Liver (tissue), 3 donors: ENCODE measurements at regions not wholly inside any gene's neighbourhood (a gene's known extent, or its start where the extent isn't known, plus 50 kb on each side); places are given as distances from the start of the nearest gene placed in this dataset.

ENCODE experiments used
- ATF3 ChIP-seq: IDR thresholded peaks from 2 replicates; pipeline ENCODE4 v1.6.1; 2016; ENCODE audit warnings: antibody characterized with exemption
- CTCF ChIP-seq: fragments of 150-350 bp; IDR thresholded peaks from 2 replicates; pipeline ENCODE4 v1.5.1; 2017; ENCODE audit warnings: improper control_type of control experiment, low read depth, low read length; ENCODE audit not compliant: missing input control
- RAD21 ChIP-seq, 2 donors: IDR thresholded peaks; 2 replicates each; pipeline ENCODE4 v1.6.1; 2016; ENCODE audit warnings: antibody characterized with exemption in 2 of 2, mild to moderate bottlenecking in 2 of 2
- REST ChIP-seq: IDR thresholded peaks from 2 replicates; pipeline ENCODE4 v1.6.1; 2016; ENCODE audit warnings: antibody characterized with exemption, mild to moderate bottlenecking
- SP1 ChIP-seq: IDR thresholded peaks from 2 replicates; pipeline ENCODE4 v1.6.1; 2018; ENCODE audit warnings: antibody characterized with exemption, mild to moderate bottlenecking
- TAF1 ChIP-seq: conservative IDR thresholded peaks from 2 replicates; pipeline ENCODE4 v1.6.1; 2016; ENCODE audit warnings: antibody characterized with exemption, mild to moderate bottlenecking
- YY1 ChIP-seq: IDR thresholded peaks from 2 replicates; pipeline ENCODE4 v1.6.1; 2016; ENCODE audit warnings: antibody characterized with exemption, mild to moderate bottlenecking
- donor health status: healthy.
- donor health status: healthy.

- TF ChIP-seq TAF1 (no peak), CTCF (no peak), YY1 (no peak), ATF3 (no peak), REST (no peak), SP1 (no peak), RAD21 (IDR thresholded peaks at IDR 0.05) (no peak)
Measured at GRCh38 chr18:28777756-28778155, 600.8 kb upstream of the CDH2 start.
